ENCODE measurements at regions not wholly inside any gene's neighbourhood (a gene's known extent, or its start where the extent isn't known, plus 50 kb on each side); places are given as distances from the start of the nearest gene placed in this dataset.
A peak's percentile ranks its signal among the peaks of the same experiment; 100 is the strongest.
"Not testable (repeated sequence)": the region's sequence is repeated elsewhere in the genome, so short reads cannot be mapped to it uniquely, and the experiment has no call there.

GRCh38 chr7:42720991-42721796 is 190.7 kb downstream of the C7orf25 start:
- DNase-seq (ENCODE audit: low spot score), result no peak

- DNase-seq (ENCODE audit: low spot score), result no peak
Observed at GRCh38 chr7:42720012-42720411, 191.9 kb downstream of the C7orf25 start.

DNA sequence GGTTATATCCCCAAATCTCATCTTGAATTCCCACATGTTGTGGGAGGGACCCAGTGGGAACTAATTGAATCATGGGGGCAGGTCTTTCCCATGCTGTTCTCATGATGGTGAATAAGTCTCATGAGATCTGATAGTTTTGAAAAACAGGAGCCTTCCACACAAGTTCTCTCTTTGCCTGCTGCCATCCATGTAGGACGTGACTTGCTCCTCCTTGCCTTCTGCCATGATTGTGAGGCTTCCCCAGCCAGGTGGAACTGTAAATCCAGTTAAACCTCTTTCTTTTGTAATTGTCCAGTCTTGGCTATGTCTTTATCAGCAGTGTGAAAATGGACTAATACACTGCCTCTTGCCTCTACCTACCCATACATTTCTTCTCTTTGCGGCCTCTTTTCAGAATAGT is 193.4 kb downstream of the C7orf25 start:
- not testable (repeated sequence) for DNase-seq (ENCODE audit: low spot score)

DNA sequence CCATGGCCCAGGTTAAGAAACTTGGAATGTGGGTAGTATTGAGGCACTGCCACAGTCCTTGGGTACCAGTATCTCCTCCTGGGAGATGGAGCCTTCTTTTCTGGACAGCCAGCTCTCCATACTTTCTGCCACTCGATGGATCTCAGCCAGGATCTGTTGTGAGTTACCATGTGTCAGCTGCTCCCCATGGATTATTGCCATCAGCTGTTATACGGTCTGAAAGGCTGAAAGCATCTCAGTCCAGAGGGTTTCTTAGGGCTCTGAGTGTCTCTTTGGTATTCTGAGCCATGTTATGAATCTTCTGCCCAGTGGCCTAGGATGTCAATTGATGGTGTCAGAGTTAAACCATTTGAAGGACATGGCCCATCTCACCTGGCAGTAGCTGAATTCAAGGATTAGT is 197.5 kb downstream of the C7orf25 start:
- DNase-seq (ENCODE audit: low spot score), result no peak

DNA sequence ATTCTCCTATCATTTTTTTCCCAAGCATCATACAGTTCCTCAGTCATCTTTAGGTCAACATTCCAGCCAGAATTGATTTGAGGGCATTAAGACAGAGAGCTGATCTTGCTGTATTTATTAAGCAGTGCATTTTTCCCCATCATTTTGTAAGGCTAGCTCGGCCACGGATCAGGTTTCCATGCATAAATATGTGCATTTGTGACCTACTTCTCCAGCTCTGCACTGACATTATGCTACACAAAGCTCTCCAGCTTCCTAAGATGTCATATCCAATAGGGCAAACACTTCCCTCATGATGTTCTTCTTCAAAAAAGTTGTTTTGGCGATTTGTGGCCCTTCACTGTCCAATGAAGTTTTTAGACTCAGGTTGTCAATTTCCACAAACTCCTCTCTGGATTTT is 202.6 kb downstream of the C7orf25 start:
- no peak for DNase-seq (ENCODE audit: low spot score)

GRCh38 chr7:42704710-42705109 is 207.2 kb downstream of the C7orf25 start:
- no peak for DNase-seq (ENCODE audit: low spot score)

- no peak for DNase-seq (ENCODE audit: low spot score)
Observed at GRCh38 chr7:42702647-42703046, 209.2 kb downstream of the C7orf25 start.

GRCh38 chr7:42700406-42701327 is 211.2 kb downstream of the C7orf25 start:
- no peak for DNase-seq (ENCODE audit: low spot score)

- no peak for DNase-seq (ENCODE audit: low spot score)
Observed at GRCh38 chr7:42699380-42700178, 212.3 kb downstream of the C7orf25 start.

DNA sequence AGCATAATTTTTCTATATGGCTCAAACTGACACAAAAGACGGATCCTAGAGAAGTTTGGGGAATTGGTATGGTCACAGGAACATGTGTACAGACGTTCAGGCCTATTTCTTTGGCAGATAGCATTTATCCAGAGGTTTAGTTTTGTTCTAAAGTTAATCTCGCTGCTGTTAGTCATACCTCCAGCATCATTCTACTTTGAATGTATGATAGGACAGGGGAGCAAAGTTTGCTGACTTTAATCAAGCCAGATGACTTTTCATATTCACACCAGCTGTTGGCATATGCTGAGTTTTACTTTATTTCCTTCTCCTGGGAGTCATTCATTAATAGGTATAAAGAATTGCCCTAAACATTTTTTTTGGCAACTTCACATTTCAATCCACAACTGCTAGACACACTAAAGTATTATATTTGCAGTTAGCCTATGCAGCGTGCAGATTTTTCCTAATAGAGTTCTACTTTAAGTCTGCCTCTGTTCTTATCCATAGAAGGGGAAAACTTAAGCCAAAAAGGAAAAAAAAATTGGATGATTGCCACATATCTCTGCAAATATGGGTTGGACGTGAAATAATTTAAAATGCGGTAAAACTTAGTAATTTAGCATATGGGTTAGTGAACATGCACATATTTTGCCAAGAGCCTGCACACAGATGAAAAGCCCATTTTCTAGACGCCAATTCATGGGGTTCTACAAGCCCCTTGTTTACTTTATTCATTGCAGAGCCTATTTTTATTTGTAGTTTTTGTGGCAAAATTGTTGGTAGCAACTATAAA is 213.1 kb downstream of the C7orf25 start:
- DNase-seq (ENCODE audit: low spot score), result no peak

- no peak for DNase-seq (ENCODE audit: low spot score)
Observed at GRCh38 chr7:42694894-42695507, 216.9 kb downstream of the C7orf25 start.

GRCh38 chr7:42693722-42694121 is 218.1 kb downstream of the C7orf25 start:
- no peak for DNase-seq (ENCODE audit: low spot score)

DNA sequence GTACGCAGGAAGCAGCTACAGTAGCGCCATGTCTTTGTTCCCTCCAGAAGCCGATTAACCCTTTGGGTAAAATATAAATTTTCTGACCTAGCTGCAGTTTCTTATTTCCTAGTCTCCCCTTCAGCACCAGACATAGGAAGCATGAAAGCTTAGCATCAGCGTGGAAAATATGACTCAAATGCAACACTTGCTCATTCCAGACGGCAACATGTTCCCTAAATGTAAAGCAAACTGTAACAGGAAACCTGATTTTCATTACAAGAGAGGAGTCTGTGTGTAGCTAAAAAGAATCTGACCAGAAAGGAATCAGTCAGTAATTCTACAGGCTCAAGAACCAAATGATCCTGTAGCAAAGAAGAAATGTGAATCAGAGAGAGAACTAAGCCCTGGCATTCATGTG is 219.2 kb downstream of the C7orf25 start:
- DNase-seq (ENCODE audit: low spot score), result no peak

GRCh38 chr7:42690794-42691639 is 220.9 kb downstream of the C7orf25 start:
- peak; percentile 52 for DNase-seq (ENCODE audit: low spot score)

DNA sequence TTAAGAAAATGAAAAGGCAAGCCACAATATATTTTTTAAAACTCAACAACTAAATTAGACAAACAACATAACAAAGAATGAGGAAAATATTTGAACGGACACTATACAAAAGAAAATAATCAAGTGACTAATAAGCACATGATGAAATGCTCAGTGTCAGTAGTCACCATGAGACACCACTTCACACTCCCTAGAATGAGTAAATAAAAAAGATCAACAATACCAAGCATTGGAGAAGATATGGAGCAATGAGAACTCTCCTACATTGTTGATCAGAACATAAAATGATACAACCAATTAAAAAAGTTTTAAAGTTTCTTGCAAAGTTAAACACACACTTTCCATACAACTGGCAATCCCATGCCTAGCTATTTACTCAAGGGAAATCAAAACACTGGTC is 222.2 kb downstream of the C7orf25 start:
- DNase-seq (ENCODE audit: low spot score), result no peak

DNA sequence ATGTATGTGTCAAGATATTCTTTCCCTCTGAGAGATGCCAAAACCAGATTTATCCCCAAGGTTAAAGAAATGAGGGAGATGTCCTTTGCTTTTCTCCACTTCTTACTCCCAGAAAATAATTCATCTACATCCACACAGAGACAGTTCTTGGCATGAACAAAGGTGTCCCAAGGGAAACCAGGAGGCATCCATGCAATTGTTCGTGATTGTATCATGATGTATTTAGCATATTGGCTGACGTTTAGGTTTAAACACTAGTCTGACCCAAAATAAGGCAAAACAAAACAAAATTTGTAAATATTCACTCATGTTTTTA is 223.9 kb downstream of the C7orf25 start:
- DNase-seq (ENCODE audit: low spot score), result no peak

DNA sequence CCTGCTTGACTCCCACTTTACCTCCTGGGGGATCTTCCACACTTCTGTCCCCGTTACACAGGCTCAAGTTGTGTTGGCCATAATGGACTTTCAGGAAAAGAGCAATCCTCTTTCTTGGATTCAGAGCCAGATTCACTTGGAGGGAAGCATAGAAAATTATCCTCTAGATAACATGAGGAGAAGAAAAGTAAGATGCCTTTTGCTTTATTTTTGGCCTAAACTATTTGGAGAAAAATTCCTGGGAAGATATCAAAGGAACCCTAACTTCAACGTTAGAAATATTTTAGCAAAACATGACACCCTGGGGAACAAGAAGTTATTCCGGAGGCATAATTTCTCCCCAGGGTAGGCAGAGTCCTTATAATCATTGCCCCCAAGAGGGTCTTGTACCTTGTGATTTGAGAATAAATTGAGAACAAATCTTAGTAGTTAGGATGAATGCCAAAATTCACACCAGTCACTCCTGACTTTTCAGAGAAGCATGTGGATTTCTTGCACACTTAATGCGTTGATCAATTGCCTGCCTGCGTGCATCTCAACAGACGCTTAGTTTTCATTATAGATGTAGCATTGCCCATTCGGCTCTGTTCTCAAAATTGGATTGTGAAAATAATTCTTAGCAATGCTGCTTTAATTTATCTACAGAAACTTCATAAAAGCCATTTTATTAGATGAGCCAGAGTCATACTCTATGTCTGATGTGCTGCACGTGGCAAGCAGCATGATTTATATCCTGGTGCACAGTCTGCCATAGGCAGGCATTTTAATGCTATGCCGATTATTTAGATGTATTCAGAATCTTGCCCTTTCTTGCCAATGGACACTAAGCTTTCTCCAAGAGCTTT is 224.4 kb downstream of the C7orf25 start:
- DNase-seq (ENCODE audit: low spot score), result no peak

- no peak for DNase-seq (ENCODE audit: low spot score)
Observed at GRCh38 chr7:42686594-42687156, 225.2 kb downstream of the C7orf25 start.

GRCh38 chr7:42685911-42686310 is 226.0 kb downstream of the C7orf25 start:
- no peak for DNase-seq (ENCODE audit: low spot score)

Data from kidney capillary endothelial cell (primary cell).